NT2/D1 (cell line): ENCODE measurements at regions not wholly inside any gene's neighbourhood (a gene's known extent, or its start where the extent isn't known, plus 50 kb on each side); places are given as distances from the start of the nearest gene placed in this dataset.

ENCODE experiments used
- YY1 ChIP-seq: IDR thresholded peaks from 2 replicates; pipeline ENCODE4 v1.6.1; 2011; ENCODE audit not compliant: insufficient read length, insufficient read depth
- ZNF274 ChIP-seq: IDR thresholded peaks from 2 replicates; pipeline ENCODE4 v1.6.1; 2011; ENCODE audit warnings: mild to moderate bottlenecking, low read depth, low read length

GRCh38 chr3:164222197-164222596 lies 856.1 kb downstream of the SI start:
- TF ChIP-seq YY1 (no peak), ZNF274 (no peak)
